ENCODE measurements at regions not wholly inside any gene's neighbourhood (a gene's known extent, or its start where the extent isn't known, plus 50 kb on each side); places are given as distances from the start of the nearest gene placed in this dataset.

- no peak for DNase-seq
- H3K27me3 ChIP-seq = no peaks in the 10 kb centered on the region
- no peak for TF ChIP-seq EP300 (IDR thresholded peaks at IDR 0.05)
- TF ChIP-seq POLR2A (IDR thresholded peaks at IDR 0.05) = no peak
- TF ChIP-seq CTCF (IDR thresholded peaks at IDR 0.05) = no peak
- no peak for TF ChIP-seq POLR2AphosphoS5 (IDR thresholded peaks at IDR 0.05)
- no peaks in the 10 kb centered on the region for H3K4me1 ChIP-seq
- intact Hi-C loops (cut with DNase I; ENCODE audit: low total_unique reads) = no loop called here
- 71 to 82% (median 76%) methylated on average over 4 of the region's 4 CpGs for WGBS, 5 donors
- no peaks in the 10 kb centered on the region for H3K9me3 ChIP-seq
- H3K36me3 ChIP-seq = no peaks in the 10 kb centered on the region
- no peak overlapping the region for H3K27ac ChIP-seq
- no peak overlapping the region for H3K4me3 ChIP-seq
Measured at GRCh38 chr3:7960601-7961000, 541.0 kb upstream of the LMCD1 start.

DNA sequence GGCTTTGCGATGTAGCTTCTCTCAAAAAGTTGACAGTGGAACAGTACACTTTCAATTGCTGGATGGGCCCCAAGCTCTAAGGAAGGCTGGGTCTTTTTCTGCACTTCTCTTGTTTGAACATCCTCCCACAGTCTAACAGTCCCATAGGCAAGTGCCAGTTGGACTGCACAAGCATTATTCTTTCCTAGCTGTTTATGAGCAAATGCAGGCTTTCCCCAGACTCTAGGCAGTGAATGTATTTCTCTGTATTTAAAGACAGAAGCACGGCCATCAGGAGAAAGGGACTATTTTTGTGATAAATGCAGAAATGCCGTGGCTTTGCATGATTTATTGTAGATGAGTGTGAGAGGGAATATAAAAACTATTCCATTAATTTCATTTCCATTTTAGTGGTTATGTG, 539.3 kb upstream of the LMCD1 start:
- TF ChIP-seq EP300 (IDR thresholded peaks at IDR 0.05) (no peak), CTCF (IDR thresholded peaks at IDR 0.05) (no peak), POLR2A (IDR thresholded peaks at IDR 0.05) (no peak), POLR2AphosphoS5 (IDR thresholded peaks at IDR 0.05) (no peak)
- no peak overlapping the region for H3K4me3 ChIP-seq
- no peaks in the 10 kb centered on the region for H3K36me3 ChIP-seq
- 41 to 82% (median 54%) methylated on average over 3 of the region's 3 CpGs for WGBS, 5 donors
- H3K27ac ChIP-seq = no peak overlapping the region
- peak in 1 of 2 donors; percentile 73 for DNase-seq
- no peaks in the 10 kb centered on the region for H3K4me1 ChIP-seq
- H3K9me3 ChIP-seq = no peaks in the 10 kb centered on the region
- intact Hi-C loops (cut with DNase I; ENCODE audit: low total_unique reads) = no loop called here
- no peaks in the 10 kb centered on the region for H3K27me3 ChIP-seq

DNA sequence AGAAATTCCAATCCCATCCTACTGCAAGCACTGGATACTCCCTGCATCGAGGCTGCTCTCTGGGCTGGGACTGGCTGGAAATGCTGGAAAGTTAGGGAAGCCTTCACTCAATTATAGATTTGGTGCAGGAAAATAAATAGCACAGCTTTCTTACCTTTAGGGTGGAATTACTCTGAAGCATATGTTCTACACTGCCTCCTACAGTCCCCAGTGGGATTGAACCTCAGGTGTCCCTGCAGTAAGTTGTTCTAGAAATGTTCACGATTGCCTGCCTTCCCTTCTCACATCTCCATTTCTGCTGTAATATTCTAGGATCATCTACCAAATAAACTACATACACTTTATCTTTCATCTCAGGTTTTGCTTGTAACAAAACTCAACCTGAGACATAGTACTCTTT, 536.7 kb upstream of the LMCD1 start:
- Histone ChIP-seq H3K27me3 (no peaks in the 10 kb centered on the region), H3K27ac (no peak overlapping the region), H3K36me3 (no peaks in the 10 kb centered on the region), H3K4me1 (no peaks in the 10 kb centered on the region), H3K9me3 (no peaks in the 10 kb centered on the region), H3K4me3 (no peak overlapping the region)
- WGBS, 5 donors = 69 to 81% (median 78%) methylated on average over 2 of the region's 2 CpGs
- DNase-seq = no peak
- no peak for TF ChIP-seq EP300 (IDR thresholded peaks at IDR 0.05)
- TF ChIP-seq CTCF (IDR thresholded peaks at IDR 0.05) = no peak
- no peak for TF ChIP-seq POLR2A (IDR thresholded peaks at IDR 0.05)
- TF ChIP-seq POLR2AphosphoS5 (IDR thresholded peaks at IDR 0.05) = no peak
- intact Hi-C loops (cut with DNase I; ENCODE audit: low total_unique reads) = no loop called here

GRCh38 chr3:7973006-7973405, 528.6 kb upstream of the LMCD1 start:
- peaks cover 0 to 9% (median 3%) of the 10 kb centered on the region in 4 donors for H3K4me1 ChIP-seq
- no peaks in the 10 kb centered on the region for H3K36me3 ChIP-seq
- no peak overlapping the region for H3K27ac ChIP-seq
- peak in 1 of 2 donors; percentile 11 for DNase-seq
- H3K4me3 ChIP-seq = no peak overlapping the region
- TF ChIP-seq EP300 (IDR thresholded peaks at IDR 0.05) = no peak
- TF ChIP-seq POLR2A (IDR thresholded peaks at IDR 0.05) = no peak
- no peak for TF ChIP-seq POLR2AphosphoS5 (IDR thresholded peaks at IDR 0.05)
- no peak for TF ChIP-seq CTCF (IDR thresholded peaks at IDR 0.05)
- no peaks in the 10 kb centered on the region for H3K9me3 ChIP-seq
- intact Hi-C loops (cut with DNase I; ENCODE audit: low total_unique reads) = no loop called here
- H3K27me3 ChIP-seq = no peaks in the 10 kb centered on the region
- 40 to 71% (median 50%) methylated on average over 1 of the region's 1 CpG for WGBS, 5 donors

All from stomach (tissue), 8 donors.